SW480 (cell line): ENCODE measurements at regions not wholly inside any gene's neighbourhood (a gene's known extent, or its start where the extent isn't known, plus 50 kb on each side); places are given as distances from the start of the nearest gene placed in this dataset.

Source experiments
- DNase-seq: peaks from one replicate; pipeline ENCODE4 v3.0.0-alpha.2; 2016; ENCODE audit warnings: low spot score

- DNase-seq: no peak
These were observed 143.6 kb upstream of the EOMES start for GRCh38 chr3:27865731-27866130.

GRCh38 chr3:27869152-27869551 is 147.0 kb upstream of the EOMES start:
- no peak for DNase-seq

GRCh38 chr3:27877061-27878013 is 155.2 kb upstream of the EOMES start:
- no peak for DNase-seq

GRCh38 chr3:27878014-27878383 is 155.9 kb upstream of the EOMES start:
- DNase-seq: no peak

GRCh38 chr3:27880969-27881892 is 159.1 kb upstream of the EOMES start:
- DNase-seq: no peak

GRCh38 chr3:27883266-27883665 is 161.1 kb upstream of the EOMES start:
- no peak for DNase-seq

- no peak for DNase-seq
These were observed 163.5 kb upstream of the EOMES start for GRCh38 chr3:27885641-27886040.

- no peak for DNase-seq
These were observed 166.4 kb upstream of the EOMES start for GRCh38 chr3:27888562-27888961.

GRCh38 chr3:27889745-27890144 is 167.6 kb upstream of the EOMES start:
- DNase-seq: no peak

- no peak for DNase-seq
These were observed 178.2 kb upstream of the EOMES start for GRCh38 chr3:27900316-27900715.

GRCh38 chr3:27903446-27903845 is 181.3 kb upstream of the EOMES start:
- DNase-seq: no peak

GRCh38 chr3:27905625-27906024 is 183.5 kb upstream of the EOMES start:
- DNase-seq: no peak

GRCh38 chr3:27907148-27907547 is 185.0 kb upstream of the EOMES start:
- DNase-seq: no peak

- DNase-seq: no peak
These were observed 185.8 kb upstream of the EOMES start for GRCh38 chr3:27907929-27908328.

GRCh38 chr3:27910456-27910855 is 188.3 kb upstream of the EOMES start:
- DNase-seq: no peak

- no peak for DNase-seq
These were observed 192.1 kb upstream of the EOMES start for GRCh38 chr3:27914199-27914598.

- no peak for DNase-seq
These were observed 201.4 kb upstream of the EOMES start for GRCh38 chr3:27923349-27924068.

GRCh38 chr3:27927882-27928281 is 205.8 kb upstream of the EOMES start:
- DNase-seq: no peak

- DNase-seq: no peak
These were observed 208.0 kb upstream of the EOMES start for GRCh38 chr3:27930052-27930602.

- DNase-seq: no peak
These were observed 213.4 kb upstream of the EOMES start for GRCh38 chr3:27935492-27935891.

- DNase-seq: peak; percentile 0
These were observed 217.4 kb upstream of the EOMES start for GRCh38 chr3:27939521-27939920.

- peak; percentile 59 for DNase-seq
These were observed 217.8 kb upstream of the EOMES start for GRCh38 chr3:27939940-27940339.
